ENCODE measurements at regions not wholly inside any gene's neighbourhood (a gene's known extent, or its start where the extent isn't known, plus 50 kb on each side); places are given as distances from the start of the nearest gene placed in this dataset.

DNA sequence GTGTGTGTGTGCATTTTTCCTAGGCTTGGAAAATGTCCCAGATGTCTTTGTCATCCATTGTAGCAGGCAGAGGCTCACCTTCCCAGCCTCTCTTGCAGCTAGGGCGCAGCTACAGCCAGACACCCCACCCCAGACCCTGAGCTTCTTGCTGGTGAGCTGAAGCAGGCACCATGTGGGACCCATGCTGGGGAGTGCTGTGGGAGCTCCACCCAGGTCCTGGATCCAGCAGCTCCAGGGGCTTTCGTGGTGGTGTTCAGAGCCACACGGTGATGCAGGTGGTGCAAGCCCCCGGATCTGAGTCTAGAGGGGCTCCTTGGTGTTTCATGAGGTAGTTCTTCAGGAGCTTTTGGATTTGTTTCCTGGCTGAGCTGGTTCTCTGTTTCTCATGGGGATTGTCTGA lies 56.0 kb upstream of the ZFP64 start:
- H3K4me2 ChIP-seq, result no peak overlapping the region
- H3K27ac ChIP-seq, result no peak overlapping the region
- H3K79me2 ChIP-seq (ENCODE audit: low read depth), result no peaks in the 10 kb centered on the region
- no peak for DNase-seq (ENCODE audit: low spot score)
- no peak overlapping the region for H3K27ac Mint-ChIP-seq
- no peaks in the 10 kb centered on the region for H3K27me3 ChIP-seq
- no peaks in the 10 kb centered on the region for H3K27me3 Mint-ChIP-seq (ENCODE audit: insufficient read depth, low read depth)
- H3K4me3 Mint-ChIP-seq, result no peak overlapping the region
- TF ChIP-seq EZH2phosphoT487 (IDR thresholded peaks at IDR 0.05) (no peak), EZH2 (IDR thresholded peaks at IDR 0.05) (no peak), CTCF (IDR thresholded peaks at IDR 0.05) (no peak)
- no peaks in the 10 kb centered on the region for H3K9me3 ChIP-seq (ENCODE audit: low read depth)
- H3K9ac ChIP-seq, result no peak overlapping the region
- no peaks in the 10 kb centered on the region for H3K36me3 Mint-ChIP-seq
- no peak overlapping the region for H2AFZ ChIP-seq (replicated peaks)
- H3K4me1 Mint-ChIP-seq, result no peaks in the 10 kb centered on the region
- H3K4me3 ChIP-seq, result no peak overlapping the region
- H3K4me1 ChIP-seq, result no peaks in the 10 kb centered on the region
- no peaks in the 10 kb centered on the region for H3K36me3 ChIP-seq
- peaks cover 4% of the 10 kb centered on the region for H3K9me3 Mint-ChIP-seq
- no peaks in the 10 kb centered on the region for H4K20me1 ChIP-seq (ENCODE audit: low read depth)
- H3F3A ChIP-seq (ENCODE audit: low read depth), result no peaks in the 10 kb centered on the region

GRCh38 chr20:52246366-52246765 lies 54.8 kb upstream of the ZFP64 start:
- no peak for DNase-seq (ENCODE audit: low spot score)
- no peaks in the 10 kb centered on the region for H3K79me2 ChIP-seq (ENCODE audit: low read depth)

GRCh38 chr20:52244702-52245101 lies 53.1 kb upstream of the ZFP64 start:
- Histone ChIP-seq H3K27me3 (no peaks in the 10 kb centered on the region), H3K4me2 (no peak overlapping the region), H3F3A (ENCODE audit: low read depth) (no peaks in the 10 kb centered on the region), H3K27ac (no peak overlapping the region), H2AFZ (replicated peaks) (no peak overlapping the region), H3K4me3 (no peak overlapping the region), H3K79me2 (ENCODE audit: low read depth) (no peaks in the 10 kb centered on the region), H3K9me3 (ENCODE audit: low read depth) (no peaks in the 10 kb centered on the region), H3K4me1 (no peaks in the 10 kb centered on the region), H3K9ac (no peak overlapping the region), H3K36me3 (no peaks in the 10 kb centered on the region), H4K20me1 (ENCODE audit: low read depth) (no peaks in the 10 kb centered on the region)
- Mint-ChIP-seq H3K27ac (no peak overlapping the region), H3K9me3 (peaks cover 4% of the 10 kb centered on the region), H3K4me1 (no peaks in the 10 kb centered on the region), H3K36me3 (no peaks in the 10 kb centered on the region), H3K27me3 (ENCODE audit: insufficient read depth, low read depth) (no peaks in the 10 kb centered on the region), H3K4me3 (no peak overlapping the region)
- TF ChIP-seq EZH2phosphoT487 (IDR thresholded peaks at IDR 0.05) (no peak), EZH2 (IDR thresholded peaks at IDR 0.05) (no peak), CTCF (IDR thresholded peaks at IDR 0.05) (no peak)
- DNase-seq (ENCODE audit: low spot score), result no peak

More at GRCh38 chr20:52246366-52246765, 54.8 kb upstream of the ZFP64 start:
- H3K27ac ChIP-seq, result no peak overlapping the region
- no peaks in the 10 kb centered on the region for H3K9me3 ChIP-seq (ENCODE audit: low read depth)
- no peak overlapping the region for H3K9ac ChIP-seq
- H3K36me3 ChIP-seq, result no peaks in the 10 kb centered on the region
- TF ChIP-seq CTCF (IDR thresholded peaks at IDR 0.05) (no peak), EZH2 (IDR thresholded peaks at IDR 0.05) (no peak), EZH2phosphoT487 (IDR thresholded peaks at IDR 0.05) (no peak)
- Mint-ChIP-seq H3K4me1 (no peaks in the 10 kb centered on the region), H3K36me3 (no peaks in the 10 kb centered on the region), H3K27me3 (ENCODE audit: insufficient read depth, low read depth) (no peaks in the 10 kb centered on the region), H3K27ac (no peak overlapping the region), H3K9me3 (peaks cover 4% of the 10 kb centered on the region), H3K4me3 (no peak overlapping the region)
- no peaks in the 10 kb centered on the region for H3K4me1 ChIP-seq
- no peaks in the 10 kb centered on the region for H3F3A ChIP-seq (ENCODE audit: low read depth)
- H3K4me2 ChIP-seq, result no peak overlapping the region
- no peaks in the 10 kb centered on the region for H4K20me1 ChIP-seq (ENCODE audit: low read depth)
- no peak overlapping the region for H2AFZ ChIP-seq (replicated peaks)
- H3K27me3 ChIP-seq, result no peaks in the 10 kb centered on the region
- H3K4me3 ChIP-seq, result no peak overlapping the region
